Esophagus squamous epithelium (tissue), 5 donors: ENCODE measurements at regions not wholly inside any gene's neighbourhood (a gene's known extent, or its start where the extent isn't known, plus 50 kb on each side); places are given as distances from the start of the nearest gene placed in this dataset.
A peak's percentile ranks its signal among the peaks of the same experiment; 100 is the strongest.

Experiments used
- DNase-seq: peaks from one replicate; lab custom pipeline; 2025; lab: John Stamatoyannopoulos, UW
- H3K27ac ChIP-seq, 4 donors: fragments of 200-600 bp; sonication (generic); one replicate each; pipeline ENCODE4 v1.5.1; 2016 to 2019; ENCODE audit warnings: mild to moderate bottlenecking in 1 of 4
- H3K27me3 ChIP-seq, 4 donors: fragments of 200-600 bp; sonication (generic); 1 replicate in 3 of 4; 2 replicates in 1 of 4; pipeline versions ENCODE4 v1.5.1 to v1.6.0; 2017 to 2021; ENCODE audit warnings: antibody characterized with exemption in 1 of 4
- H3K36me3 ChIP-seq, 3 donors: fragments of 200-600 bp; sonication (generic); one replicate each; pipeline ENCODE4 v1.5.1; 2016 to 2019
- H3K4me1 ChIP-seq, 3 donors: fragments of 200-600 bp; sonication (generic); one replicate each; pipeline ENCODE4 v1.5.1; 2017 to 2019
- H3K4me3 ChIP-seq, 4 donors: fragments of 200-600 bp; sonication (generic); 1 replicate in 3 of 4; 2 replicates in 1 of 4; pipeline ENCODE4 v1.5.1; 2016 to 2019; ENCODE audit warnings: mild to moderate bottlenecking in 2 of 4, moderate library complexity in 1 of 4
- H3K9me3 ChIP-seq, 3 donors: fragments of 200-600 bp; sonication (generic); one replicate each; pipeline ENCODE4 v1.5.1; 2016 to 2019
- CTCF ChIP-seq, 6 experiments: fragments of 450-650 bp in 4 of 6; fragments of 200-600 bp in 2 of 6; sonication (generic) in 2 of 6; IDR thresholded peaks; one replicate each; pipeline ENCODE4 v1.5.1; 2016 to 2019; ENCODE audit warnings: antibody characterized with exemption in 6 of 6, mild to moderate bottlenecking in 4 of 6, moderate library complexity in 4 of 6
- POLR2A ChIP-seq, 4 donors: fragments of 450-650 bp; IDR thresholded peaks; one replicate each; pipeline ENCODE4 v1.6.1; 2017; ENCODE audit warnings: antibody characterized with exemption in 4 of 4, mild to moderate bottlenecking in 4 of 4, moderate library complexity in 3 of 4
- WGBS, 2 donors: methylation state at CpG; one replicate each; pipeline ENCODE4 v1.1.5; 2018; 5-methylcytosine and 5-hydroxymethylcytosine counted together
- intact Hi-C: fragments of 100-400 bp; cut with DNase I; formaldehyde crosslinking; loops from one replicate; pipeline ENCODE4 v1.15.0; 2022
- donor health status: DM: yes; HTN: yes; CAD: no.

- no peak overlapping the region for H3K27ac ChIP-seq
- intact Hi-C loops, result no loop called here
- TF ChIP-seq POLR2A (IDR thresholded peaks at IDR 0.05) (no peak), CTCF (IDR thresholded peaks at IDR 0.05) (no peak)
These were observed 901.9 kb downstream of the FAT4 start for GRCh38 chr4:126216611-126217010.

GRCh38 chr4:126221282-126221681 lies 906.5 kb downstream of the FAT4 start:
- H3K27me3 ChIP-seq, result no peaks in the 10 kb centered on the region
- DNase-seq, result no peak
- whole genome bisulfite sequencing, 2 donors, result 60 to 70% methylated on average over 3 of the region's 3 CpGs
- TF ChIP-seq POLR2A (IDR thresholded peaks at IDR 0.05) (no peak), CTCF (IDR thresholded peaks at IDR 0.05) (no peak)
- H3K27ac ChIP-seq, result no peak overlapping the region
- H3K4me3 ChIP-seq, result no peak overlapping the region
- no peaks in the 10 kb centered on the region for H3K36me3 ChIP-seq
- no peaks in the 10 kb centered on the region for H3K9me3 ChIP-seq
- intact Hi-C loops, result no loop called here
- no peaks in the 10 kb centered on the region for H3K4me1 ChIP-seq

More at GRCh38 chr4:126216611-126217010, 901.9 kb downstream of the FAT4 start:
- Histone ChIP-seq H3K4me1 (no peaks in the 10 kb centered on the region), H3K4me3 (no peak overlapping the region), H3K27me3 (no peaks in the 10 kb centered on the region), H3K9me3 (no peaks in the 10 kb centered on the region), H3K36me3 (no peaks in the 10 kb centered on the region)
- no peak for DNase-seq

- TF ChIP-seq POLR2A (IDR thresholded peaks at IDR 0.05), result no peak
- TF ChIP-seq CTCF (IDR thresholded peaks at IDR 0.05), result no peak
- intact Hi-C loops, result no loop called here
- Histone ChIP-seq H3K9me3 (no peaks in the 10 kb centered on the region), H3K27ac (no peak overlapping the region), H3K4me3 (no peak overlapping the region), H3K4me1 (no peaks in the 10 kb centered on the region), H3K36me3 (no peaks in the 10 kb centered on the region), H3K27me3 (no peaks in the 10 kb centered on the region)
- 35 to 67% methylated on average over 1 of the region's 1 CpG for WGBS, 2 donors
- DNase-seq, result no peak
These were observed 907.1 kb downstream of the FAT4 start for GRCh38 chr4:126221717-126222340.

GRCh38 chr4:126223784-126224407 lies 909.1 kb downstream of the FAT4 start:
- no peak overlapping the region for H3K4me3 ChIP-seq
- no peak overlapping the region for H3K27ac ChIP-seq
- TF ChIP-seq CTCF (IDR thresholded peaks at IDR 0.05), result peak; percentile 21 to 66 (median 36)
- no peak for TF ChIP-seq POLR2A (IDR thresholded peaks at IDR 0.05)
- no peaks in the 10 kb centered on the region for H3K27me3 ChIP-seq
- H3K36me3 ChIP-seq, result no peaks in the 10 kb centered on the region
- H3K4me1 ChIP-seq, result no peaks in the 10 kb centered on the region
- no peak for DNase-seq
- no peaks in the 10 kb centered on the region for H3K9me3 ChIP-seq
- WGBS, 2 donors, result 45 to 61% methylated on average over 2 of the region's 2 CpGs
- intact Hi-C loops, result no loop called here

- WGBS, 2 donors, result 81 to 89% methylated on average over 4 of the region's 4 CpGs
These were observed 912.7 kb downstream of the FAT4 start for GRCh38 chr4:126227428-126227827.

More at GRCh38 chr4:126227428-126227827, 912.7 kb downstream of the FAT4 start:
- Histone ChIP-seq H3K27me3 (no peaks in the 10 kb centered on the region), H3K4me1 (no peaks in the 10 kb centered on the region), H3K4me3 (no peak overlapping the region), H3K9me3 (no peaks in the 10 kb centered on the region), H3K27ac (no peak overlapping the region), H3K36me3 (no peaks in the 10 kb centered on the region)
- DNase-seq, result no peak
- TF ChIP-seq CTCF (IDR thresholded peaks at IDR 0.05), result no peak
- TF ChIP-seq POLR2A (IDR thresholded peaks at IDR 0.05), result no peak
- intact Hi-C loops, result no loop called here
